Prostate gland (tissue), 2 donors: ENCODE measurements at regions not wholly inside any gene's neighbourhood (a gene's known extent, or its start where the extent isn't known, plus 50 kb on each side); places are given as distances from the start of the nearest gene placed in this dataset.

Experiments
- CTCF ChIP-seq, 4 experiments: fragments of 200-600 bp in 2 of 4; fragments of 450-650 bp in 2 of 4; sonication (generic) in 2 of 4; IDR thresholded peaks; 1 replicate in 3 of 4; 2 replicates in 1 of 4; pipeline ENCODE4 v1.5.1; 2016 to 2019; ENCODE audit warnings: antibody characterized with exemption in 4 of 4, mild to moderate bottlenecking in 2 of 4, moderate library complexity in 2 of 4
- POLR2A ChIP-seq: fragments of 450-650 bp; IDR thresholded peaks from one replicate; pipeline ENCODE4 v1.6.1; 2016; ENCODE audit warnings: antibody characterized with exemption, mild to moderate bottlenecking
- POLR2AphosphoS5 ChIP-seq: sonication (generic); formaldehyde crosslinking; IDR thresholded peaks from one replicate; pipeline ENCODE4 v1.6.1; 2017; ENCODE audit warnings: antibody characterized with exemption

- TF ChIP-seq POLR2AphosphoS5: no peak
- no peak for TF ChIP-seq CTCF (IDR thresholded peaks at IDR 0.05)
- no peak for TF ChIP-seq POLR2A
Measured at GRCh38 chr5:20050262-20050661, 62.3 kb upstream of the CDH18 start.
